Testis (tissue), 2 donors: ENCODE measurements at regions not wholly inside any gene's neighbourhood (a gene's known extent, or its start where the extent isn't known, plus 50 kb on each side); places are given as distances from the start of the nearest gene placed in this dataset.
"Not testable (repeated sequence)": the region's sequence is repeated elsewhere in the genome, so short reads cannot be mapped to it uniquely, and the experiment has no call there.

Experiments
- DNase-seq: peaks from one replicate; pipeline ENCODE4 v3.0.0-alpha.2; 2019
- H3K27ac ChIP-seq, 2 donors: fragments of 200-600 bp; sonication (generic); one replicate each; pipeline ENCODE4 v1.5.1; 2019
- H3K27me3 ChIP-seq: fragments of 200-600 bp; sonication (generic); one replicate; pipeline ENCODE4 v1.5.1; 2019
- H3K36me3 ChIP-seq: fragments of 200-600 bp; sonication (generic); one replicate; pipeline ENCODE4 v1.5.1; 2017; ENCODE audit warnings: low read depth; ENCODE audit errors: missing control alignments
- H3K4me1 ChIP-seq: fragments of 200-600 bp; sonication (generic); one replicate; pipeline ENCODE4 v1.5.1; 2019
- H3K4me3 ChIP-seq, 2 donors: fragments of 200-600 bp; sonication (generic); one replicate each; pipeline ENCODE4 v1.5.1; 2017 to 2019
- H3K9me3 ChIP-seq: fragments of 200-600 bp; sonication (generic); one replicate; pipeline ENCODE4 v1.5.1; 2017
- CTCF ChIP-seq, 3 experiments: fragments of 450-650 bp in 2 of 3; fragments of 200-600 bp in 1 of 3; sonication (generic) in 1 of 3; IDR thresholded peaks; one replicate each; pipeline ENCODE4 v1.5.1; 2016 to 2019; ENCODE audit warnings: antibody characterized with exemption in 3 of 3, mild to moderate bottlenecking in 2 of 3, moderate library complexity in 1 of 3
- POLR2A ChIP-seq: fragments of 450-650 bp; IDR thresholded peaks from one replicate; pipeline ENCODE4 v1.6.1; 2017; ENCODE audit warnings: antibody characterized with exemption, mild to moderate bottlenecking, moderate library complexity
- WGBS, 2 donors: methylation state at CpG; one replicate each; pipeline ENCODE4 v1.1.5; 2018; 5-methylcytosine and 5-hydroxymethylcytosine counted together
- intact Hi-C: fragments of 100-400 bp; cut with DNase I; formaldehyde crosslinking; loops from one replicate; pipeline ENCODE4 v1.15.1; 2023; ENCODE audit warnings: low total_unique reads

DNA sequence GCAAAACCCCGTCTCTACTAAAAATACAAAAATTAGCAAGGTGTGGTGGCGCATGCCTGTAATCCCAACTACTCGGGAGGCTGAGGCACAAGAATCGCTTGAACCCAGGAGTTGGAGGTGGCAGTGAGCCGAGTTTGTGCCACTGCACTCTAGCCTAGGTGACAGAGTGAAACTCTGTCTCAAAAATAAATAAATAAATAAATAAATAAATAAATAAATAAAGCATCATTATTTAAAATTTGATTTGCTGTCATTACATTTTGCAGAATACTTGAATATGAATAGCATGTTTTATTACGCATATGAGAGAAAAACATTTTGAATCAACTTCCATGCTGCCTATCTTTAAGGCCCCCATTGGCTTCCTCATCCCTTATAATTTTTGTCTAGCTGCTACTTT, 53.4 kb upstream of the MED14 start:
- DNase-seq, H3K27ac ChIP-seq, H3K36me3 ChIP-seq, H3K4me3 ChIP-seq, intact Hi-C loops, H3K27me3 ChIP-seq, H3K9me3 ChIP-seq, H3K4me1 ChIP-seq: not testable (repeated sequence)
- 93 to 100% methylated on average over 6 of the region's 6 CpGs for WGBS, 2 donors

GRCh38 chrX:40792433-40792832, 57.1 kb upstream of the MED14 start:
- H3K4me3 ChIP-seq = no peak overlapping the region
- H3K36me3 ChIP-seq = no peaks in the 10 kb centered on the region
- WGBS, 2 donors = 77 to 88% methylated on average over 1 of the region's 1 CpG
- intact Hi-C loops = no loop called here
- no peak for DNase-seq
- no peaks in the 10 kb centered on the region for H3K4me1 ChIP-seq
- H3K9me3 ChIP-seq = no peaks in the 10 kb centered on the region
- no peak overlapping the region for H3K27ac ChIP-seq
- TF ChIP-seq POLR2A (no peak), CTCF (IDR thresholded peaks at IDR 0.05) (no peak)
- no peaks in the 10 kb centered on the region for H3K27me3 ChIP-seq

DNA sequence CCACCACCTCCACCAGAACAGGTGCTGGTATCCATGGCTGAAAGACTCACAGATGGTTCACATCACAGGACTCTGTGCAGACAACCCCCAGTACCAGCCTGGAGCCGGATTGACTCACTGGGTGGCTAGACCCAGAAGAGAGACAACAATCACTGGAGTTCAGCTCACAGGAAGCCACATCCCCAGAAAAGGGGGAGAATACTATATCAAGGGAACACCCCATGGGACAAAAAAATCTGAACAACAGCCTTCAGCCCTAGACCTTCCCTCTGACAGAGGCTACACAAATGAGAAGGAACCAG, 59.4 kb upstream of the MED14 start:
- intact Hi-C loops, H3K27me3 ChIP-seq, H3K4me1 ChIP-seq, H3K9me3 ChIP-seq, H3K4me3 ChIP-seq, H3K27ac ChIP-seq, DNase-seq, H3K36me3 ChIP-seq: not testable (repeated sequence)
- WGBS, 2 donors = 83% methylated on average over 1 of the region's 1 CpG; no CpG with 5 or more reads in 1 of the 2 donors

DNA sequence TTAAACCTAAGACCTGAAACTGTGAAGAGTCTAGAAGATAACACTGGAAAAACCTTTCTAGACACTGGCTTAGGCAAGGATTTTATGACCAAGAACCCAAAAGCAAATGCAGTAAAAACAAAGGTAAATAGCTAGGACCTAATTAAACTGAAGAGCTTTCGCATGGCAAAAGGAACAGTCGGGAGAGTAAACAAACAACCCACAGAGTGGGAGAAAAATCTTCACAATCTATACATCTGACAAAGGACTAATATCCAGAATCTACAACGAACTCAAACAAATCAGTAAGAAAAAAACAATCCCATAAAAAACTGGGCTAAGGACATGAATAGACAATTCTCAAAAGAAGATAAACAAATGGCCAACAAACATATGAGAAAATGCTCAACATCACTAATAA, 64.4 kb upstream of the MED14 start:
- H3K4me1 ChIP-seq, intact Hi-C loops, H3K27me3 ChIP-seq, DNase-seq, H3K9me3 ChIP-seq, H3K4me3 ChIP-seq, H3K36me3 ChIP-seq, H3K27ac ChIP-seq: not testable (repeated sequence)
- WGBS, 2 donors = 66 to 88% methylated on average over 3 of the region's 3 CpGs

- no peaks in the 10 kb centered on the region for H3K36me3 ChIP-seq
- TF ChIP-seq POLR2A (no peak), CTCF (IDR thresholded peaks at IDR 0.05) (no peak)
- no peak for DNase-seq
- H3K4me3 ChIP-seq = no peak overlapping the region
- WGBS, 2 donors = 86 to 95% methylated on average over 9 to 12 of the region's 13 CpGs
- no peaks in the 10 kb centered on the region for H3K4me1 ChIP-seq
- H3K9me3 ChIP-seq = no peaks in the 10 kb centered on the region
- no peaks in the 10 kb centered on the region for H3K27me3 ChIP-seq
- intact Hi-C loops = no loop called here
- no peak overlapping the region for H3K27ac ChIP-seq
Observed at GRCh38 chrX:40805404-40805803, 70.1 kb upstream of the MED14 start.

DNA sequence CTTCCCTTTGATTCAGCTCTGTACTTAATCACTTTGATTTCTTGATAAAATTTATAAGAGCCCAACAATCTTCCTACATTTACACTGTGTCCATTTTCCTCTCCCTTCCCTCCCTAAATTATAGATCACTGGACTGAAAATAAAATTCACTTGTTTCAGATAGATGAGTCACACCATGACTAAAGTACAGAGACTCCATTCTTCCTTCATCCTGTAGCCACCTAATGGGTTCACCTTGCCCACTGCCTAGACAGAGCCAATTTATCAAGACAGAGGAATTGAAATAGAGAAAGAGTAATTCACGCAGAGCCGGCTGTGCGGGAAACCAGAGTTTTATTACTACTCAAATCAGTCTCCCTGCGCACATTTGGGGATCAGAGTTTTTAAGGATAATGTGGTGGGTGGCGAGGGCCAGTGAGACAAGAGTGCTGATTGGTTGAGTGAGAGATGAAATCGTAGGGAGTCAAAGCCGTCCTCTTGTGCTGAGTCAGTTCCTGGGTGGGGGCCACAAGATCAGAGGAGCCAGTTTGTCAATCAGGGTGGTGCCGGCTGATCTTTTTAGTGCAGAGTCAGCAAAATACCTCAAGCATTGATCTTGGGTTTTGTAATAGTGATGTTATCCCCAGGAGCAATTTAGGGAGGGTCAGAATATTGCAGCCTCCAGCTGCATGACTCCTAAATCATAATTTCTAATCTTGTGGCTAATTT, 71.3 kb upstream of the MED14 start:
- intact Hi-C loops = no loop called here
- no peak overlapping the region for H3K27ac ChIP-seq
- DNase-seq = no peak
- WGBS, 2 donors = 89 to 93% methylated on average over 7 to 8 of the region's 8 CpGs
- H3K9me3 ChIP-seq = no peaks in the 10 kb centered on the region
- H3K36me3 ChIP-seq = no peaks in the 10 kb centered on the region
- H3K27me3 ChIP-seq = no peaks in the 10 kb centered on the region
- H3K4me1 ChIP-seq = no peaks in the 10 kb centered on the region
- no peak overlapping the region for H3K4me3 ChIP-seq
- TF ChIP-seq POLR2A = no peak
- no peak for TF ChIP-seq CTCF (IDR thresholded peaks at IDR 0.05)
